MCF 10A (cell line): ENCODE measurements at regions not wholly inside any gene's neighbourhood (a gene's known extent, or its start where the extent isn't known, plus 50 kb on each side); places are given as distances from the start of the nearest gene placed in this dataset.
"Not testable (repeated sequence)": the region's sequence is repeated elsewhere in the genome, so short reads cannot be mapped to it uniquely, and the experiment has no call there.

ENCODE experiments used
- BruUV-seq: library from RNA; stranded (reverse); fragments of 400-500 nt; replicated peaks from 2 replicates; lab custom pipeline; 2021; lab: Mats Ljungman, UMichigan
- CTCF ChIA-PET: fragments of 300-600 bp; sonication (Branson Sonifier 250); formaldehyde crosslinking; extraction: SDS; loops from one replicate; lab custom pipeline; 2021; ENCODE audit warnings: antibody characterized with exemption, inconsistent platforms; lab: Yijun Ruan, JAX
- POLR2A ChIA-PET: fragments of 300-600, 350-650 bp; sonication (Branson Sonifier 250); formaldehyde crosslinking; extraction: SDS; loops from one replicate; lab custom pipeline; 2020; ENCODE audit warnings: antibody characterized with exemption, inconsistent platforms; lab: Yijun Ruan, JAX
- DNase-seq: peaks from one replicate; pipeline ENCODE4 v3.0.0-alpha.2; 2018; ENCODE audit not compliant: unreplicated experiment
- H3K27ac Mint-ChIP-seq: one replicate; pipeline ENCODE4 v1.8.0; 2022; ENCODE audit warnings: mild to moderate bottlenecking, low read depth, mixed read lengths; ENCODE audit not compliant: unreplicated experiment
- H3K27me3 Mint-ChIP-seq: one replicate; pipeline ENCODE4 v1.8.0; 2022; ENCODE audit warnings: mixed read lengths; ENCODE audit not compliant: insufficient read depth, unreplicated experiment
- H3K36me3 Mint-ChIP-seq: one replicate; pipeline ENCODE4 v1.8.0; 2022; ENCODE audit warnings: mild to moderate bottlenecking, moderate library complexity, mixed read lengths; ENCODE audit not compliant: insufficient read depth, unreplicated experiment
- H3K4me1 Mint-ChIP-seq: one replicate; pipeline ENCODE4 v1.8.0; 2022; ENCODE audit warnings: mixed read lengths; ENCODE audit not compliant: insufficient read depth, unreplicated experiment
- H3K4me3 Mint-ChIP-seq: one replicate; pipeline ENCODE4 v1.8.0; 2022; ENCODE audit warnings: mild to moderate bottlenecking, moderate library complexity, mixed read lengths; ENCODE audit not compliant: unreplicated experiment
- H3K9me3 Mint-ChIP-seq: one replicate; pipeline ENCODE4 v1.8.0; 2022; ENCODE audit warnings: mixed read lengths; ENCODE audit not compliant: unreplicated experiment
- CTCF ChIP-seq: fragments of 200-600 bp; IDR thresholded peaks from one replicate; pipeline ENCODE4 v1.8.0; 2022; ENCODE audit warnings: antibody characterized with exemption, mild to moderate bottlenecking; ENCODE audit not compliant: unreplicated experiment
- intact Hi-C: fragments of 100-400 bp; cut with micrococcal nuclease; formaldehyde crosslinking; loops from 2 replicates; pipeline ENCODE4 v1.14.1; 2022

- no peak for TF ChIP-seq CTCF
- ChIA-PET POLR2A (interaction anchor here (0.6 to 1.3 kb wide), 3 partner anchors 11 to 136 kb away, joined by 3 to 4 read pairs (median 3); no protein-coding TSS in a partner anchor), CTCF (no interaction called here)
- peak overlapping the region; percentile 88 for H3K27ac Mint-ChIP-seq
- H3K36me3 Mint-ChIP-seq: no peaks in the 10 kb centered on the region
- peaks cover 18% of the 10 kb centered on the region for H3K4me1 Mint-ChIP-seq
- no peaks in the 10 kb centered on the region for H3K27me3 Mint-ChIP-seq
- H3K9me3 Mint-ChIP-seq: no peaks in the 10 kb centered on the region
- no TSS peak for BruUV-seq
- intact Hi-C loops: loop anchor here (2.0 kb wide), 1 partner anchor 41 kb away; no protein-coding TSS in a partner anchor
- H3K4me3 Mint-ChIP-seq: no peak overlapping the region
- DNase-seq: peak; percentile 59
Observed at GRCh38 chr2:189236066-189236465, 56.5 kb upstream of the COL5A2 start.

- H3K4me3 Mint-ChIP-seq: no peak overlapping the region
- H3K27me3 Mint-ChIP-seq: no peaks in the 10 kb centered on the region
- DNase-seq: no peak
- peaks cover 9% of the 10 kb centered on the region for H3K4me1 Mint-ChIP-seq
- no peaks in the 10 kb centered on the region for H3K36me3 Mint-ChIP-seq
- H3K27ac Mint-ChIP-seq: no peak overlapping the region
- POLR2A ChIA-PET: interaction anchor here (1.4 kb wide), 1 partner anchor 18 kb away, joined by 4 read pairs; no protein-coding TSS in a partner anchor
- CTCF ChIA-PET: interaction anchor here (1.0 kb wide), 1 partner anchor 18 kb away, joined by 3 read pairs; no protein-coding TSS in a partner anchor
- intact Hi-C loops: no loop called here
- peaks cover 8% of the 10 kb centered on the region for H3K9me3 Mint-ChIP-seq
- TF ChIP-seq CTCF: no peak
- no TSS peak for BruUV-seq
Observed at GRCh38 chr2:189238903-189239302, 59.3 kb upstream of the COL5A2 start.

GRCh38 chr2:189243843-189244242, 64.3 kb upstream of the COL5A2 start:
- ChIA-PET POLR2A (interaction anchor here (0.7 kb wide), 1 partner anchor 33 kb away, joined by 3 read pairs; no protein-coding TSS in a partner anchor), CTCF (interaction anchor here (1.0 kb wide), 1 partner anchor 18 kb away, joined by 3 read pairs; no protein-coding TSS in a partner anchor)
- intact Hi-C loops, H3K9me3 Mint-ChIP-seq, BruUV-seq, H3K27me3 Mint-ChIP-seq, H3K4me3 Mint-ChIP-seq, H3K4me1 Mint-ChIP-seq, DNase-seq, H3K27ac Mint-ChIP-seq, H3K36me3 Mint-ChIP-seq: not testable (repeated sequence)

GRCh38 chr2:189247276-189247675, 67.7 kb upstream of the COL5A2 start:
- no peaks in the 10 kb centered on the region for H3K4me1 Mint-ChIP-seq
- CTCF ChIA-PET: no interaction called here

More at GRCh38 chr2:189247276-189247675, 67.7 kb upstream of the COL5A2 start:
- intact Hi-C loops: no loop called here
- H3K27me3 Mint-ChIP-seq: no peaks in the 10 kb centered on the region
- POLR2A ChIA-PET: no interaction called here
- no peak for TF ChIP-seq CTCF
- no peak for DNase-seq
- no peak overlapping the region for H3K4me3 Mint-ChIP-seq
- H3K27ac Mint-ChIP-seq: no peak overlapping the region
- no TSS peak for BruUV-seq
- peaks cover 8% of the 10 kb centered on the region for H3K9me3 Mint-ChIP-seq
- H3K36me3 Mint-ChIP-seq: no peaks in the 10 kb centered on the region
